Stomach (tissue), 8 donors: ENCODE measurements at regions not wholly inside any gene's neighbourhood (a gene's known extent, or its start where the extent isn't known, plus 50 kb on each side); places are given as distances from the start of the nearest gene placed in this dataset.

Experiments
- DNase-seq, 2 donors: peaks; one replicate each; pipeline versions ENCODE4 v3.0.0 to v3.0.0-alpha.2; 2013 to 2019
- H3K27ac ChIP-seq, 5 donors: fragments of 200-600 bp in 4 of 5; sonication (generic) in 4 of 5; one replicate each; pipeline ENCODE4 v1.5.1; 2013 to 2019; ENCODE audit warnings: mild to moderate bottlenecking in 1 of 5, moderate library complexity in 1 of 5
- H3K27me3 ChIP-seq, 3 donors: fragments of 200-600 bp; sonication (generic); one replicate each; pipeline ENCODE4 v1.5.1; 2017 to 2019; ENCODE audit warnings: mixed run types in 1 of 3
- H3K36me3 ChIP-seq, 4 donors: fragments of 200-600 bp; sonication (generic); 1 replicate in 3 of 4; 2 replicates in 1 of 4; pipeline ENCODE4 v1.5.1; 2016 to 2019
- H3K4me1 ChIP-seq, 4 donors: fragments of 200-600 bp; sonication (generic); one replicate each; pipeline ENCODE4 v1.5.1; 2016 to 2019
- H3K4me3 ChIP-seq, 4 donors: fragments of 200-600 bp; sonication (generic) in 3 of 4; one replicate each; pipeline ENCODE4 v1.5.1; 2016 to 2019; ENCODE audit warnings: mild to moderate bottlenecking in 1 of 4
- H3K9me3 ChIP-seq, 4 donors: fragments of 200-600 bp; sonication (generic); one replicate each; pipeline ENCODE4 v1.5.1; 2016 to 2019
- CTCF ChIP-seq, 7 experiments: fragments of 450-650 bp in 4 of 7; fragments of 200-600 bp in 3 of 7; sonication (generic) in 3 of 7; IDR thresholded peaks; one replicate each; pipeline ENCODE4 v1.5.1; 2016 to 2019; ENCODE audit warnings: antibody characterized with exemption in 7 of 7, control low read depth in 2 of 7, mild to moderate bottlenecking in 1 of 7
- EP300 ChIP-seq: sonication (generic); formaldehyde crosslinking; IDR thresholded peaks from one replicate; pipeline ENCODE4 v1.6.1; 2017; ENCODE audit warnings: antibody characterized with exemption
- POLR2A ChIP-seq, 4 donors: fragments of 450-650 bp; IDR thresholded peaks; one replicate each; pipeline ENCODE4 v1.6.1; 2016; ENCODE audit warnings: antibody characterized with exemption in 4 of 4, control low read depth in 2 of 4, mild to moderate bottlenecking in 1 of 4, moderate library complexity in 1 of 4
- POLR2AphosphoS5 ChIP-seq, 3 donors: sonication (generic); formaldehyde crosslinking; IDR thresholded peaks; one replicate each; pipeline ENCODE4 v1.6.1; 2016; ENCODE audit warnings: antibody characterized with exemption in 3 of 3
- WGBS, 5 donors: extraction: QIAGEN DNeasy Blood & Tissue Kit in 3 of 5; methylation state at CpG; one replicate each; pipeline versions ENCODE4 v1.1.5 to v1.1.7; 2013 to 2018; 5-methylcytosine and 5-hydroxymethylcytosine counted together
- intact Hi-C: fragments of 100-400 bp; cut with DNase I; formaldehyde crosslinking; loops from one replicate; pipeline ENCODE4 v1.15.1; 2023; ENCODE audit warnings: low total_unique reads
- donor health status: healthy with polysubstance abuse.
- donor health status: Bipolar disorder and iron deficiency.
- donor health status: healthy.

- 41 to 53% (median 46%) methylated on average over 13 of the region's 13 CpGs for whole genome bisulfite sequencing, 5 donors
- Histone ChIP-seq H3K27ac (peak overlapping the region in 1 of 5 donors; percentile 58), H3K36me3 (no peaks in the 10 kb centered on the region), H3K4me1 (peaks cover 0 to 33% (median 15%) of the 10 kb centered on the region in 4 donors), H3K4me3 (no peak overlapping the region), H3K27me3 (no peaks in the 10 kb centered on the region), H3K9me3 (no peaks in the 10 kb centered on the region)
- TF ChIP-seq CTCF (IDR thresholded peaks at IDR 0.05) (no peak), POLR2AphosphoS5 (IDR thresholded peaks at IDR 0.05) (peak in 2 of 3 donors; percentile 6 to 67), EP300 (no peak)
- peak in 1 of 2 donors; percentile 92 for DNase-seq
- intact Hi-C loops: no loop called here
Measured at GRCh38 chr12:116382686-116383530, 105.4 kb upstream of the MED13L start.

GRCh38 chr12:116384175-116384574 lies 106.7 kb upstream of the MED13L start:
- Histone ChIP-seq H3K9me3 (no peaks in the 10 kb centered on the region), H3K4me1 (peaks cover 0 to 35% (median 15%) of the 10 kb centered on the region in 4 donors), H3K27ac (no peak overlapping the region), H3K36me3 (no peaks in the 10 kb centered on the region), H3K27me3 (no peaks in the 10 kb centered on the region), H3K4me3 (no peak overlapping the region)
- WGBS, 5 donors: 84 to 94% (median 90%) methylated on average over 5 of the region's 5 CpGs
- intact Hi-C loops: no loop called here
- TF ChIP-seq POLR2A (IDR thresholded peaks at IDR 0.05): no peak
- TF ChIP-seq EP300: no peak
- no peak for TF ChIP-seq POLR2AphosphoS5 (IDR thresholded peaks at IDR 0.05)
- TF ChIP-seq CTCF (IDR thresholded peaks at IDR 0.05): no peak
- no peak for DNase-seq

GRCh38 chr12:116384691-116385485 lies 107.4 kb upstream of the MED13L start:
- H3K27me3 ChIP-seq: no peaks in the 10 kb centered on the region
- no peaks in the 10 kb centered on the region for H3K36me3 ChIP-seq
- 50 to 66% (median 51%) methylated on average over 6 to 7 of the region's 7 CpGs for WGBS, 5 donors
- H3K9me3 ChIP-seq: no peaks in the 10 kb centered on the region
- peaks cover 0 to 42% (median 18%) of the 10 kb centered on the region in 4 donors for H3K4me1 ChIP-seq
- DNase-seq: peak in 1 of 2 donors; percentile 25
- no peak overlapping the region for H3K27ac ChIP-seq
- intact Hi-C loops: no loop called here
- no peak for TF ChIP-seq POLR2AphosphoS5 (IDR thresholded peaks at IDR 0.05)
- no peak overlapping the region for H3K4me3 ChIP-seq

- Histone ChIP-seq H3K27ac (no peak overlapping the region), H3K4me3 (no peak overlapping the region), H3K4me1 (peaks cover 0 to 49% (median 24%) of the 10 kb centered on the region in 4 donors), H3K36me3 (no peaks in the 10 kb centered on the region), H3K9me3 (no peaks in the 10 kb centered on the region), H3K27me3 (no peaks in the 10 kb centered on the region)
- TF ChIP-seq EP300 (no peak), POLR2A (IDR thresholded peaks at IDR 0.05) (no peak)
- DNase-seq: no peak
- intact Hi-C loops: no loop called here
- 70 to 80% (median 71%) methylated on average over 21 of the region's 21 CpGs for WGBS, 5 donors
Measured at GRCh38 chr12:116385486-116386217, 108.2 kb upstream of the MED13L start.

- Histone ChIP-seq H3K4me3 (no peak overlapping the region), H3K27ac (peak overlapping the region in 2 of 5 donors; percentile 35 to 65), H3K9me3 (peaks cover 0 to 5% (median 2%) of the 10 kb centered on the region in 4 donors), H3K4me1 (peaks cover 0 to 37% (median 15%) of the 10 kb centered on the region in 4 donors), H3K36me3 (no peaks in the 10 kb centered on the region), H3K27me3 (no peaks in the 10 kb centered on the region)
- DNase-seq: no peak
- TF ChIP-seq EP300: no peak
- intact Hi-C loops: no loop called here
- WGBS, 5 donors: 80 to 90% (median 85%) methylated on average over 6 of the region's 6 CpGs
Measured at GRCh38 chr12:116389326-116389725, 111.8 kb upstream of the MED13L start.
